ENCODE measurements at regions not wholly inside any gene's neighbourhood (a gene's known extent, or its start where the extent isn't known, plus 50 kb on each side); places are given as distances from the start of the nearest gene placed in this dataset.

GRCh38 chr14:53896726-53897125, 59.9 kb downstream of the BMP4 start:
- Histone ChIP-seq H3K23ac (ENCODE audit: low read length in 2 of 2) (no peak overlapping the region), H3K4ac (ENCODE audit: low read depth in 1 of 2, low read length in 2 of 2) (peak overlapping the region in 1 of 2 experiments; percentile 11), H3K36me3 (ENCODE audit: control insufficient read depth in 1 of 2, insufficient read depth in 2 of 2, low read depth in 1 of 2, low read length in 2 of 2) (no peaks in the 10 kb centered on the region), H3K18ac (ENCODE audit: low read depth in 1 of 2, low read length in 2 of 2) (peak overlapping the region in 1 of 2 experiments; percentile 54), H2BK12ac (ENCODE audit: low read length in 2 of 2) (no peak overlapping the region), H4K8ac (ENCODE audit: low read length) (no peak overlapping the region), H3K14ac (ENCODE audit: low read length in 2 of 2) (no peak overlapping the region), H3K9ac (ENCODE audit: low read length) (no peak overlapping the region), H2AK5ac (ENCODE audit: low read length, severe bottlenecking) (no peak overlapping the region), H3K4me2 (ENCODE audit: low read length, poor library complexity, severe bottlenecking) (no peak overlapping the region), H3K79me1 (replicated peaks; ENCODE audit: low read length, poor library complexity, severe bottlenecking) (no peaks in the 10 kb centered on the region), H3K27me3 (ENCODE audit: control insufficient read depth in 1 of 2, insufficient read depth in 1 of 2, low read length in 2 of 2) (peaks cover 0 to 6% of the 10 kb centered on the region in 2 experiments), H3K9me3 (ENCODE audit: control insufficient read depth, low read length) (no peaks in the 10 kb centered on the region), H3K4me3 (ENCODE audit: insufficient read depth in 1 of 2, low read depth in 1 of 2, low read length in 2 of 2) (no peak overlapping the region), H2BK120ac (ENCODE audit: low read depth, low read length) (no peak overlapping the region), H3K4me1 (ENCODE audit: control insufficient read depth, insufficient read depth, low read depth, low read length) (peaks cover 1% of the 10 kb centered on the region), H2AFZ (ENCODE audit: low read depth, low read length) (no peak overlapping the region), H2BK5ac (ENCODE audit: low read depth, low read length, poor library complexity, severe bottlenecking) (no peak overlapping the region), H2BK15ac (ENCODE audit: low read depth, poor library complexity, severe bottlenecking) (no peak overlapping the region), H4K91ac (ENCODE audit: low read length) (no peak overlapping the region), H3K27ac (ENCODE audit: low read length, poor library complexity, severe bottlenecking) (no peak overlapping the region)
- DNase-seq, result peak; percentile 38
- 100% methylated on average over 1 of the region's 1 CpG for WGBS

DNA sequence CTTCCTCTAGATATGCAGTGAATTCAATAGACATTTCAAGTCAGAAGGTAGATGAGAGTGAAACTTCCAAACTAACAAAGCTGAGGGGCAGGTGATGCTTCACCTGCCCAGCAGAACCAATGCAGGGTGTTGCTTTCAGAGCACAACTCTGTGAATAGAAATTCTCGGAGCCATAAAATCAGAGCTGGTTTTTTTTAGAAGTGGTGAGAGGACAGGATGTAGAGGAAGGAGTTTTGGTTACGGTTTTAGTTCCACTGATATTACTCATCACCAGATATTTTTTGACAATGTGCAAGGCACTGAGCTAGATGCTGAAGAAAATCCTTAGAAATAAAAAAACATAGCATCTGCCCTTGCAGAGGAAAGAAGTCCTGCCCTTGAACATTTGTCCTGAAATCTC, 62.2 kb downstream of the BMP4 start:
- Histone ChIP-seq H4K8ac (ENCODE audit: low read length) (no peak overlapping the region), H2AFZ (ENCODE audit: low read depth, low read length) (no peak overlapping the region), H3K79me1 (replicated peaks; ENCODE audit: low read length, poor library complexity, severe bottlenecking) (no peaks in the 10 kb centered on the region), H2BK12ac (ENCODE audit: low read length in 2 of 2) (no peak overlapping the region), H3K23ac (ENCODE audit: low read length in 2 of 2) (no peak overlapping the region), H3K27me3 (ENCODE audit: control insufficient read depth in 1 of 2, insufficient read depth in 1 of 2, low read length in 2 of 2) (peaks cover 0 to 6% of the 10 kb centered on the region in 2 experiments), H4K91ac (ENCODE audit: low read length) (no peak overlapping the region), H2BK5ac (ENCODE audit: low read depth, low read length, poor library complexity, severe bottlenecking) (no peak overlapping the region), H3K4me1 (ENCODE audit: control insufficient read depth, insufficient read depth, low read depth, low read length) (peaks cover 6% of the 10 kb centered on the region), H3K27ac (ENCODE audit: low read length, poor library complexity, severe bottlenecking) (peak overlapping the region; percentile 81), H3K18ac (ENCODE audit: low read depth in 1 of 2, low read length in 2 of 2) (peak overlapping the region in 1 of 2 experiments; percentile 11), H3K9ac (ENCODE audit: low read length) (no peak overlapping the region), H3K4me2 (ENCODE audit: low read length, poor library complexity, severe bottlenecking) (no peak overlapping the region), H2BK120ac (ENCODE audit: low read depth, low read length) (no peak overlapping the region), H3K4me3 (ENCODE audit: insufficient read depth in 1 of 2, low read depth in 1 of 2, low read length in 2 of 2) (no peak overlapping the region), H2BK15ac (ENCODE audit: low read depth, poor library complexity, severe bottlenecking) (no peak overlapping the region), H2AK5ac (ENCODE audit: low read length, severe bottlenecking) (no peak overlapping the region), H3K4ac (ENCODE audit: low read depth in 1 of 2, low read length in 2 of 2) (no peak overlapping the region), H3K9me3 (ENCODE audit: control insufficient read depth, low read length) (no peaks in the 10 kb centered on the region), H3K36me3 (ENCODE audit: control insufficient read depth in 1 of 2, insufficient read depth in 2 of 2, low read depth in 1 of 2, low read length in 2 of 2) (no peaks in the 10 kb centered on the region), H3K14ac (ENCODE audit: low read length in 2 of 2) (no peak overlapping the region)
- peak; percentile 76 for DNase-seq
- WGBS, result 14% methylated on average over 1 of the region's 2 CpGs

- no peak for DNase-seq
- Histone ChIP-seq H2BK5ac (ENCODE audit: low read depth, low read length, poor library complexity, severe bottlenecking) (no peak overlapping the region), H2AFZ (ENCODE audit: low read depth, low read length) (no peak overlapping the region), H2BK120ac (ENCODE audit: low read depth, low read length) (no peak overlapping the region), H3K9ac (ENCODE audit: low read length) (no peak overlapping the region), H3K27me3 (ENCODE audit: control insufficient read depth in 1 of 2, insufficient read depth in 1 of 2, low read length in 2 of 2) (no peaks in the 10 kb centered on the region), H3K9me3 (ENCODE audit: control insufficient read depth, low read length) (no peaks in the 10 kb centered on the region), H2AK5ac (ENCODE audit: low read length, severe bottlenecking) (peak overlapping the region; percentile 91), H3K14ac (ENCODE audit: low read length in 2 of 2) (no peak overlapping the region), H3K18ac (ENCODE audit: low read depth in 1 of 2, low read length in 2 of 2) (peak overlapping the region in 1 of 2 experiments; percentile 41), H3K23ac (ENCODE audit: low read length in 2 of 2) (no peak overlapping the region), H3K4me3 (ENCODE audit: insufficient read depth in 1 of 2, low read depth in 1 of 2, low read length in 2 of 2) (no peak overlapping the region), H3K27ac (ENCODE audit: low read length, poor library complexity, severe bottlenecking) (peak overlapping the region; percentile 81), H3K4me2 (ENCODE audit: low read length, poor library complexity, severe bottlenecking) (no peak overlapping the region), H4K91ac (ENCODE audit: low read length) (no peak overlapping the region), H4K8ac (ENCODE audit: low read length) (no peak overlapping the region), H3K36me3 (ENCODE audit: control insufficient read depth in 1 of 2, insufficient read depth in 2 of 2, low read depth in 1 of 2, low read length in 2 of 2) (no peaks in the 10 kb centered on the region), H3K4me1 (ENCODE audit: control insufficient read depth, insufficient read depth, low read depth, low read length) (peaks cover 6% of the 10 kb centered on the region), H3K4ac (ENCODE audit: low read depth in 1 of 2, low read length in 2 of 2) (peak overlapping the region; percentile 40 to 53), H2BK12ac (ENCODE audit: low read length in 2 of 2) (peak overlapping the region; percentile 61 to 83), H2BK15ac (ENCODE audit: low read depth, poor library complexity, severe bottlenecking) (no peak overlapping the region), H3K79me1 (replicated peaks; ENCODE audit: low read length, poor library complexity, severe bottlenecking) (no peaks in the 10 kb centered on the region)
- 90% methylated on average over 2 of the region's 2 CpGs for WGBS
Measured at GRCh38 chr14:53893374-53893773, 63.3 kb downstream of the BMP4 start.

GRCh38 chr14:53890611-53891101, 66.0 kb downstream of the BMP4 start:
- H3K18ac ChIP-seq (ENCODE audit: low read depth in 1 of 2, low read length in 2 of 2), result peak overlapping the region; percentile 11 to 54
- peak; percentile 39 for DNase-seq
- no peak overlapping the region for H3K4me2 ChIP-seq (ENCODE audit: low read length, poor library complexity, severe bottlenecking)
- no peaks in the 10 kb centered on the region for H3K79me1 ChIP-seq (replicated peaks; ENCODE audit: low read length, poor library complexity, severe bottlenecking)
- H2BK120ac ChIP-seq (ENCODE audit: low read depth, low read length), result peak overlapping the region; percentile 73
- no peak overlapping the region for H3K4ac ChIP-seq (ENCODE audit: low read depth in 1 of 2, low read length in 2 of 2)
- no peak overlapping the region for H3K23ac ChIP-seq (ENCODE audit: low read length in 2 of 2)
- H2BK5ac ChIP-seq (ENCODE audit: low read depth, low read length, poor library complexity, severe bottlenecking), result peak overlapping the region; percentile 38
- WGBS, result 25% methylated on average over 3 of the region's 3 CpGs
- peak overlapping the region in 1 of 2 experiments; percentile 68 for H3K14ac ChIP-seq (ENCODE audit: low read length in 2 of 2)
- no peak overlapping the region for H3K9ac ChIP-seq (ENCODE audit: low read length)
- no peaks in the 10 kb centered on the region for H3K27me3 ChIP-seq (ENCODE audit: control insufficient read depth in 1 of 2, insufficient read depth in 1 of 2, low read length in 2 of 2)
- no peaks in the 10 kb centered on the region for H3K36me3 ChIP-seq (ENCODE audit: control insufficient read depth in 1 of 2, insufficient read depth in 2 of 2, low read depth in 1 of 2, low read length in 2 of 2)
- no peak overlapping the region for H4K8ac ChIP-seq (ENCODE audit: low read length)
- H2AK5ac ChIP-seq (ENCODE audit: low read length, severe bottlenecking), result peak overlapping the region; percentile 83
- no peaks in the 10 kb centered on the region for H3K9me3 ChIP-seq (ENCODE audit: control insufficient read depth, low read length)
- H3K4me1 ChIP-seq (ENCODE audit: control insufficient read depth, insufficient read depth, low read depth, low read length), result peaks cover 6% of the 10 kb centered on the region
- no peak overlapping the region for H4K91ac ChIP-seq (ENCODE audit: low read length)
- H2BK12ac ChIP-seq (ENCODE audit: low read length in 2 of 2), result peak overlapping the region in 1 of 2 experiments; percentile 94
- peak overlapping the region; percentile 72 for H3K27ac ChIP-seq (ENCODE audit: low read length, poor library complexity, severe bottlenecking)
- H2BK15ac ChIP-seq (ENCODE audit: low read depth, poor library complexity, severe bottlenecking), result peak overlapping the region; percentile 3
- no peak overlapping the region for H3K4me3 ChIP-seq (ENCODE audit: insufficient read depth in 1 of 2, low read depth in 1 of 2, low read length in 2 of 2)
- H2AFZ ChIP-seq (ENCODE audit: low read depth, low read length), result no peak overlapping the region
